HCT116 (cell line): ENCODE measurements at regions not wholly inside any gene's neighbourhood (a gene's known extent, or its start where the extent isn't known, plus 50 kb on each side); places are given as distances from the start of the nearest gene placed in this dataset.

ENCODE experiments used
- POLR2A ChIP-seq: IDR thresholded peaks from 2 replicates; pipeline ENCODE4 v1.7.0; 2011; ENCODE audit warnings: borderline replicate concordance; ENCODE audit not compliant: insufficient read depth, insufficient read length; ENCODE audit errors: extremely low read depth
- TCF7L2 ChIP-seq: IDR thresholded peaks from 2 replicates; pipeline ENCODE4 v1.7.0; 2011; ENCODE audit warnings: borderline replicate concordance, inconsistent platforms; ENCODE audit not compliant: insufficient read depth, insufficient read length; ENCODE audit errors: extremely low read depth
- YY1 ChIP-seq: IDR thresholded peaks from 2 replicates; pipeline ENCODE4 v1.6.1; 2011; ENCODE audit warnings: low read length, low read depth, moderate library complexity, mild to moderate bottlenecking; ENCODE audit not compliant: insufficient replicate concordance; ENCODE audit errors: extremely low read depth

DNA sequence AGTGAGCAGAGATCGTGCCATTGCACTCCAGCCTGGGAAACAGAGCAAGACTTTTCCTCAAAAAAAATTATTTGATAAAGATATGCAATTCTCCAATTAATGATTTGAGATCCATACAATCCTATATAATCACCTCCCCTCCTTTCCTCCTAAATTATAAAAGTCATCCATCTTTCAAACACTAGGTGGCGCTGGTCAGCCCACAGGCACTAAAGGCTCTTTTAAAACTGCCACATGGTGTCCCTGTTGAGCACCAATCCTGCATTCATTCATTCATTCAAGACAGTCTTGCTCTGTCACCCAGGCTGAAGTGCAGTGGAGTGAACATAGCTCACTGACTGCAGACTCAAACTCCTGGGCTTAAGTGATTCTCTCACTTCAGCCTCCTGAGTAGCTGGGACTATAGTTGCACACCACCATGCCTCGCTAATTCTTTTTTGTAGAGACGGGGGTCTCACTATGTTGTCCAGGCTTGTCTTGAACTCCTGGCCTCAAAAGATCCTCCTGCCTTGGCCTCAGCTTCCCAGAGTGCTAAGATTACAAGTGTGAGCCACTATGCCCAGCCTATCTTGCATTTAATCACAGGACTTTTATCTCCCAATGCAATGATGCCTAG, 58.7 kb upstream of the SLC2A12 start:
- no peak for TF ChIP-seq TCF7L2
- TF ChIP-seq YY1 = peak; percentile 13
- TF ChIP-seq POLR2A = no peak
